ENCODE measurements at regions not wholly inside any gene's neighbourhood (a gene's known extent, or its start where the extent isn't known, plus 50 kb on each side); places are given as distances from the start of the nearest gene placed in this dataset.

- TF ChIP-seq CTCF (conservative IDR thresholded peaks at IDR 0.05 in 1 of 2, IDR thresholded peaks at IDR 0.05 in 1 of 2; ENCODE audit: extremely low read depth in 1 of 2, insufficient read depth in 1 of 2, low read depth in 1 of 2, low read length in 2 of 2) = no peak
- no peak for TF ChIP-seq EZH2 (IDR thresholded peaks at IDR 0.05; ENCODE audit: borderline replicate concordance, low read length)
Measured at GRCh38 chr10:21217748-21218367, 307.6 kb downstream of the SKIDA1 start.

Measured in mammary epithelial cell (primary cell).